ENCODE measurements at regions not wholly inside any gene's neighbourhood (a gene's known extent, or its start where the extent isn't known, plus 50 kb on each side); places are given as distances from the start of the nearest gene placed in this dataset.

DNA sequence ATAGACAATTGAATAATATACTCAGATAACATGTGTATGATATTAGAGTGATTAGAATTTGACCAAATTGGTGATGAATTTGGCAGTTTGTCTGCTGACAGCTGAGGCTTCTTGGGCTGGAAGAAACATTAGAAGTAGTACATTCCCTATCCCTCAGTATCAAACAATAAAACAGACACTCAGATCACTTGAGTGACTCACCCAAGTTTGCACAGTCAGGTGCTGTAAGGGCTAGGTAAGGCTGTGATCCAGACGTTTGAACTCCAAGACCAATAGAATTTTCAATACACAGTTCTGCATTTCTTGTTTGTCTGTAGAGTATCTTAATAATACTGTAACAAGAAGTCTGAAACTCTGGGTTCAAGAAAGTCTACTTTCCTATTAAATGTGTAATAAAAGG lies 223.5 kb downstream of the POSTN start:
- Mint-ChIP-seq H3K4me1 (ENCODE audit: low read depth) (peaks cover 8% of the 10 kb centered on the region), H3K27me3 (ENCODE audit: low read depth) (no peaks in the 10 kb centered on the region), H3K27ac (ENCODE audit: unreplicated experiment) (no peak overlapping the region), H3K9me3 (ENCODE audit: low read depth) (peaks cover 7% of the 10 kb centered on the region), H3K36me3 (ENCODE audit: low read depth) (peaks cover 6% of the 10 kb centered on the region), H3K4me3 (ENCODE audit: unreplicated experiment) (no peak overlapping the region)
- no peak for TF ChIP-seq CTCF (IDR thresholded peaks at IDR 0.05)
- no peak for DNase-seq (ENCODE audit: low spot score)

GRCh38 chr13:37369616-37370015 lies 229.0 kb downstream of the POSTN start:
- peaks cover 47% of the 10 kb centered on the region for H3K4me1 Mint-ChIP-seq (ENCODE audit: low read depth)
- H3K9me3 Mint-ChIP-seq (ENCODE audit: low read depth): peaks cover 9% of the 10 kb centered on the region
- H3K27me3 Mint-ChIP-seq (ENCODE audit: low read depth): no peaks in the 10 kb centered on the region
- TF ChIP-seq CTCF (IDR thresholded peaks at IDR 0.05): no peak
- no peak overlapping the region for H3K27ac Mint-ChIP-seq (ENCODE audit: unreplicated experiment)
- H3K36me3 Mint-ChIP-seq (ENCODE audit: low read depth): peaks cover 6% of the 10 kb centered on the region
- no peak overlapping the region for H3K4me3 Mint-ChIP-seq (ENCODE audit: unreplicated experiment)
- DNase-seq (ENCODE audit: low spot score): no peak

- Mint-ChIP-seq H3K27ac (ENCODE audit: unreplicated experiment) (no peak overlapping the region), H3K4me1 (ENCODE audit: low read depth) (peaks cover 50% of the 10 kb centered on the region), H3K27me3 (ENCODE audit: low read depth) (no peaks in the 10 kb centered on the region), H3K4me3 (ENCODE audit: unreplicated experiment) (no peak overlapping the region), H3K36me3 (ENCODE audit: low read depth) (peaks cover 4% of the 10 kb centered on the region), H3K9me3 (ENCODE audit: low read depth) (peaks cover 7% of the 10 kb centered on the region)
- no peak for DNase-seq (ENCODE audit: low spot score)
- TF ChIP-seq CTCF (IDR thresholded peaks at IDR 0.05): no peak
Measured at GRCh38 chr13:37368501-37368900, 230.1 kb downstream of the POSTN start.

GRCh38 chr13:37366044-37366770 lies 232.4 kb downstream of the POSTN start:
- Mint-ChIP-seq H3K4me1 (ENCODE audit: low read depth) (peaks cover 62% of the 10 kb centered on the region), H3K9me3 (ENCODE audit: low read depth) (peaks cover 7% of the 10 kb centered on the region), H3K36me3 (ENCODE audit: low read depth) (peaks cover 1% of the 10 kb centered on the region), H3K27me3 (ENCODE audit: low read depth) (no peaks in the 10 kb centered on the region), H3K27ac (ENCODE audit: unreplicated experiment) (peak overlapping the region; percentile 87), H3K4me3 (ENCODE audit: unreplicated experiment) (no peak overlapping the region)
- DNase-seq (ENCODE audit: low spot score): no peak
- TF ChIP-seq CTCF (IDR thresholded peaks at IDR 0.05): no peak

DNA sequence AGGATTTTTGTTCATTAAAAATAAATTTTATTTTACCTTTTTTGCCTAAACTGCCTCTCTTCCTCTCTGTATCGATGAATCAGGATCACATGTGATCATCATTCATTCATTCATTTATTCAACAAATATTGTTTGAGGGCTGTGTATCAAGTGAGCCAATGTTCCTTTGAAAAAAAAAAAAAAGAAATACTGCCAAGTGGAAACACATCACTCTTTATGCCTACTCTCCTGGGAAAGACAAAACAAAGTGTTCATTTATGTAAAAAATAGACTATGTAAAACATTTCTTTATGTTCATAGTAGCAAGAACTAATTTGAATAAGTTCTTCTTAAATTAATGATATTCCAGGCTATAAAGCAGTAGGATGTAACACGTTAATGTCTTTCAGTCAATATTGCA lies 233.1 kb downstream of the POSTN start:
- peaks cover 1% of the 10 kb centered on the region for H3K36me3 Mint-ChIP-seq (ENCODE audit: low read depth)

More for the DNA sequence above, 233.1 kb downstream of the POSTN start:
- no peak for TF ChIP-seq CTCF (IDR thresholded peaks at IDR 0.05)
- Mint-ChIP-seq H3K9me3 (ENCODE audit: low read depth) (peaks cover 7% of the 10 kb centered on the region), H3K27me3 (ENCODE audit: low read depth) (no peaks in the 10 kb centered on the region), H3K27ac (ENCODE audit: unreplicated experiment) (peak overlapping the region; percentile 90), H3K4me1 (ENCODE audit: low read depth) (peaks cover 69% of the 10 kb centered on the region), H3K4me3 (ENCODE audit: unreplicated experiment) (no peak overlapping the region)
- DNase-seq (ENCODE audit: low spot score): no peak
